HG02610 (cell line): ENCODE measurements at regions not wholly inside any gene's neighbourhood (a gene's known extent, or its start where the extent isn't known, plus 50 kb on each side); places are given as distances from the start of the nearest gene placed in this dataset.
A peak's percentile ranks its signal among the peaks of the same experiment; 100 is the strongest.

ENCODE experiments used
- ATAC-seq: cut with Tn5 transposase; IDR thresholded peaks from one replicate; pipeline ENCODE4 v1.9.1; 2021; ENCODE audit warnings: mild to moderate bottlenecking, moderate library complexity; ENCODE audit not compliant: unreplicated experiment

- ATAC-seq, result no peak
Observed at GRCh38 chr7:132072873-132073272, 503.4 kb downstream of the PLXNA4 start.

- no peak for ATAC-seq
Observed at GRCh38 chr7:132072165-132072564, 504.1 kb downstream of the PLXNA4 start.

DNA sequence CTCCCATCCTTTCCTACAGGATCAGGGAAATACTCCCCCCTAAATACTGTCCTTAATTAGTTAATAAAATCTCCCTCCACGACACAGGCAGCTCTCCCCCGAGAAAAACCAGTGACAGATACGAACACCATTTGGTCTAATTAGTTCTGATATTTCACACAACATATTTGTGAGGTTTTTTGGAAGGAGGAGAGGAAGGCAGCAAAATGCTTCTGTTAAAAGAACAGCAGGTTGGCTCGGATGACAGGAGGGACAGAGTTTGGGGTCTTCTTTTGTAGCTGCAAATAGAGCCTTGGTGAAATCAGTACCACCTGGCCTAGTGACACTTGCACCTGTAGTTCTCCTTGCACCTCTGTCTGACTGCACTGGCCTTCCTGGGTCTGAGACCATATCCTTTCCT lies 507.0 kb downstream of the PLXNA4 start:
- no peak for ATAC-seq

GRCh38 chr7:132066761-132067171 lies 509.5 kb downstream of the PLXNA4 start:
- no peak for ATAC-seq

GRCh38 chr7:132065989-132066603 lies 509.7 kb upstream of the PODXL start:
- ATAC-seq, result no peak

GRCh38 chr7:132065193-132065988 lies 509.0 kb upstream of the PODXL start:
- no peak for ATAC-seq

- ATAC-seq, result no peak
Observed at GRCh38 chr7:132063800-132064199, 507.4 kb upstream of the PODXL start.

GRCh38 chr7:132061937-132062336 lies 505.5 kb upstream of the PODXL start:
- no peak for ATAC-seq

DNA sequence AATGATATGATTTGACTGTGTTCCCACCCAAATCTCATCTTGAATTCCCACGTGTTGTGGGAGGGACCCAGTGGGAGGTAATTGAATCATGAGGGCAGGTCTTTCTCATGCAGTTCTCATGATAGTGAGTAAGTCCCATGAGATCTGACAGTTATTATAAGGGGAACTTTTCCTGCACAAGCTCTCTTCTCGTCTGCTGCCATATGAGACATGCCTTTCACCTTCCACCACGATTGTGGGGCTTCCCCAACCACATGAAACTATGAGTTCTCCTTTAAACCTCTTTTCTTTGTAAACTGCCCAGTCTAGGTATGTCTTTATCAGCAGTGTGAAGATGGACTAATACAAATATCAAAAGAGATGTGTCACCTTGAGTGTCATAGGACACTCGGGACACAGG lies 502.7 kb upstream of the PODXL start:
- peak; percentile 82 for ATAC-seq

GRCh38 chr7:132055336-132056120 lies 499.1 kb upstream of the PODXL start:
- ATAC-seq, result no peak

DNA sequence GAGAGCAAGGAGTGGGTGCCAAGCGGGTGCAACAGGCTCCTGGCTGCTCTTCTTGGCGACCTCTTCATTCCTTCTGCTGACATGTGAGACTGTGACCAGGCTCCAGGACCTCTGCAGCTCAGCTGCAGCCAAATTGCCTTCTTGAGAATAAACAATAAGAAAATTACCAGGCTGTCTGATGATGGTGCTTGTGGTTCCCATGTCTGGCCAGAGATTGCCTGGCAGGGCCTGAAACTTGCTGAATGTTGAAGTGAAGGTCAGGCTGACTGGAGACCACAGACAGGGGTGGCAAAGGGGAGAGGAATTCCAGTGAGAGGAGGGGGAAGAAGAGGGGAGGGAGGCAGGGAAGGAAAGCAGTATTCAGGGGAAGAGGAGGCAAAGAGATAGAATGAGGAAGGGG lies 497.4 kb upstream of the PODXL start:
- ATAC-seq, result no peak

DNA sequence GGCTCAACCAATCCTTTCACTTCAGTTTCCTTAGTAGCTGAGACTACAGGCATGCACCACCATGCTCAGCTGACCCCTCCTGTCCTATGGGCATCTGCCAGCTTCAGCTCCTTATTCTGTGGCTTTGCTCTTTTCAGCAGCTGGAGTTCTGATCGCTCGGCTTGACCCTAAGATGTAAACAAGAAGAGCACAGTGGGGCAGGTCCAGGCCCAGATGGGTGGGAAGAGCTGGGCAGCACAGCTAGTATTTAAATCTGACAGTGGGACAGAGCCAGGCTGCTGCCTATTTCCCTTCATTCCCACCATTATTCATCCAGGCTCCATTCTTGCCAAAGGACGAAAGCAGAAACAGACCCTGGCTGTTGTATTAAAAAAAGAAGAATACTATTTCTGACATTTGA lies 494.9 kb upstream of the PODXL start:
- ATAC-seq, result no peak

GRCh38 chr7:132049462-132050304 lies 493.3 kb upstream of the PODXL start:
- no peak for ATAC-seq

- no peak for ATAC-seq
Observed at GRCh38 chr7:132045481-132045980, 489.1 kb upstream of the PODXL start.

GRCh38 chr7:132045002-132045401 lies 488.6 kb upstream of the PODXL start:
- no peak for ATAC-seq

DNA sequence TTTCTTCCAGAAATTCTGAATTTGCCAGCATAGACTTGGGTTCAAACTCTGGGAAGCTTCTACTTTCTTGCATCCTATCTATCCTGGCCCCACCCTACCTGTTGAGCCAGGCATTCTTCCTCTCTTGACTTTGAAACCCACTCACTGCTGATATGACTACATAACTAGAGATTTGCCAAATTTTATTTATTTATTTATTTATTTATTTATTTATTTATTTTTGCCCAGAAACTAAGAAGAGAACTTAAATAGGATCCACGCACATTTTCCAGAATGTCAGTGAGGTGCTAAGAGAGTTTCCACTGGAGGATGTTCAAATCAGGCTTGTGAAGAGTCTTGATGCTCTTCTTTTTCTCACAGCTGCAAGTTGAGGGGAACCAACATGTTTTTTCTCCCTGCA lies 487.8 kb upstream of the PODXL start:
- ATAC-seq, result no peak

GRCh38 chr7:132041108-132041507 lies 484.7 kb upstream of the PODXL start:
- no peak for ATAC-seq

DNA sequence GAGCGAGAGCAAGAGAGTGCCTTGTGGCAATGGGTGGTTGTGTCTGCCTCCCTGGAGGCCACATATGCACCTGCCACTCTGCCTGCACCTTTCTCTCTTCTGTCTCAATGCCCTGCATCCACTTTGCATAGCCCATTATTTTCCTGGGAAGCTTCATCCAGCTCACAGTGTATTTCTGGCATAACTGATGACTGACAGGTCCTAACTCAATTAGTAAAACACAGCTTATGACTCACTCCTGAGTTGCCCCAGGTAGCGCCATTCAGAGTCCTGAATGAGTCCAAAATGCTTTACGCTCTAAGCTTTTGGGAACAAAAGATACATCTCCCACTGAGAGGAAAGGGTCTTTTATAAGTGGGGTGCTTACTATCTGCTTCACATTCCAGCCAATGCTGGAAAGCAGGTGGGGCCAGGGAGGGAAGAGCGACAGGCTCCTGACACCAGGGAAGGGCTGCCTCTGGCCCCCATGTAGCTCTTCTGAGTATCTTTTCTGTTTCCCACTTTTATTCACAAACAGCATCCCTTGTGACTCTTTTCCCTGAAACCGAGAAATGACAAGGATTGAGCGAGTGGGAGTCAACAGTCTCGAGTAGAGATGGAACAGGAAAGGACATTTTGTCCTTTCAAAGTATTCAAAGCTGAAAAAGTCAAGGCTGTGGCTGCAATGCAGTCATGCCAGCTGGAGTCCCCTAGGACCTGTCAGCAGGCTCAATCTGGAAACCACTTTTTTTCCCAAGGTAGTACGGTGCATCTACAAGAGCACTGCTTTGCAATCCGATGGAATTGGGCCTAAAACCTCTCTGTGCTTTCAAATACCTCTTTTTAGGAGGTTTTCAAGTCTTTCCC lies 479.3 kb upstream of the PODXL start:
- no peak for ATAC-seq

DNA sequence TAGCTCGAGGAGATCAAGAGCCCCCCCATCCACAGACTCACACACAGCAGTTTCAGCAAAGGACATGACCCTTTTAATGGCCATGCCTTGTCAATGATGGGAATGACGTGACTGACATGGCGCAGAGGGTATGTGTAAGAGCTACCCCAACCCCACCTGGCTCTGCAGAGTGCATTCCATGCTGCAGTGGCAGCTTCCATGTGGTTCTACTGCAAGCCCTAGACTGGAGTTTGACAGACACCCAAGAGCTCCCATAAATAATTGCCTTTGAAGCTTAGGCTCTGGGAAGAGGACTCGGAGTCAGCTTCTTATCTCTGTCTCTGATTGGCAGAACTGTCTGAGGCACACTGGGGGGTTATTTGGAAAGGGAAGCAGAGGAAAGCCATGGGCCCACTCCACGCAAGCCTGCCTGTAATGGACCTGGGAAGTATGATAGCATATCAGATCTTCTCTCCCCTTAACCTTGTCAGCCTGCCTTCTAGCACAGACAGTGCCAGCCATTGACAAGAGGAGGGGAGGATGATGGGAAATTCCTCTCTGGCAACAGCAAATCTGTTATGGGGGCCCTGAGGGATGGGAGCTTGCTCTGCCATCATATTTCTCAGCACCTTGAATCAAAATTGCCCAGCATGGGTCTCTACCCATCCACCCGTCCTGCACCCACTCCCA lies 478.5 kb upstream of the PODXL start:
- ATAC-seq, result no peak
